ENCODE measurements at regions not wholly inside any gene's neighbourhood (a gene's known extent, or its start where the extent isn't known, plus 50 kb on each side); places are given as distances from the start of the nearest gene placed in this dataset.
"Not testable (repeated sequence)": the region's sequence is repeated elsewhere in the genome, so short reads cannot be mapped to it uniquely, and the experiment has no call there.

DNA sequence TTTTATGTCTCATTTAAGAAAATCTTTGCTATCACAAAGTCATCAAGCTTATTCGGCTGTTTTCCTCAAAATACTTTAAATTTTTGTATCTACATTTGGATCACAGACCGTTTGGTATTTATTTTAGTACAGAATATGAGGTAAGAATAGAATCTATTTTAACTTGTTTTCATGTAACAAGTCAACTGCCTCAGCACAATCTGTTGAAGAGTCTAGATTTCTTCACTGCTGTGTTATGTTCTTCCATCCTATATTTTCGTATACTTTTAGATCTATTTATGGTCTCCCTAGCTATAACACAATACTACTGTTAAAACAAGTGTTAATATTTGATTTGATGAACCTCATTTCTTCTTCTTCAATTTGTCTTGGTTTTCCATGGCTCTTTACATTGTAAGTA is 61.6 kb upstream of the SGCG start:
- Histone ChIP-seq H3K9ac (ENCODE audit: insufficient read depth, low read length) (no peak overlapping the region), H3K27ac (ENCODE audit: insufficient read depth, low read length) (no peak overlapping the region), H3K36me3 (ENCODE audit: control insufficient read depth, insufficient read depth, low read length) (no peaks in the 10 kb centered on the region), H3K79me2 (ENCODE audit: control insufficient read depth, insufficient read depth, low read length) (no peaks in the 10 kb centered on the region), H2AFZ (ENCODE audit: low read length) (no peak overlapping the region), H3K4me1 (ENCODE audit: control insufficient read depth, extremely low read depth, insufficient read depth, low read length) (no peaks in the 10 kb centered on the region), H3K9me3 (ENCODE audit: control insufficient read depth, insufficient read depth, low read depth, low read length) (no peaks in the 10 kb centered on the region), H3K27me3 (ENCODE audit: control insufficient read depth, insufficient read depth, low read length) (no peaks in the 10 kb centered on the region), H3K4me3 (replicated peaks in 1 of 4; ENCODE audit: control extremely low read depth in 1 of 4, insufficient read depth in 1 of 4, low read depth in 3 of 4, low read length in 4 of 4) (no peak overlapping the region), H3K4me2 (ENCODE audit: extremely low read depth, insufficient read depth, low read length) (no peak overlapping the region), H4K20me1 (ENCODE audit: control insufficient read depth, extremely low read depth, insufficient read depth, low read length) (no peaks in the 10 kb centered on the region)
- DNase-seq (ENCODE audit: low read depth in 2 of 2) = no peak
- TF ChIP-seq EZH2 (IDR thresholded peaks at IDR 0.05; ENCODE audit: low read length, missing control alignments) = no peak
- TF ChIP-seq, protein P1, sequence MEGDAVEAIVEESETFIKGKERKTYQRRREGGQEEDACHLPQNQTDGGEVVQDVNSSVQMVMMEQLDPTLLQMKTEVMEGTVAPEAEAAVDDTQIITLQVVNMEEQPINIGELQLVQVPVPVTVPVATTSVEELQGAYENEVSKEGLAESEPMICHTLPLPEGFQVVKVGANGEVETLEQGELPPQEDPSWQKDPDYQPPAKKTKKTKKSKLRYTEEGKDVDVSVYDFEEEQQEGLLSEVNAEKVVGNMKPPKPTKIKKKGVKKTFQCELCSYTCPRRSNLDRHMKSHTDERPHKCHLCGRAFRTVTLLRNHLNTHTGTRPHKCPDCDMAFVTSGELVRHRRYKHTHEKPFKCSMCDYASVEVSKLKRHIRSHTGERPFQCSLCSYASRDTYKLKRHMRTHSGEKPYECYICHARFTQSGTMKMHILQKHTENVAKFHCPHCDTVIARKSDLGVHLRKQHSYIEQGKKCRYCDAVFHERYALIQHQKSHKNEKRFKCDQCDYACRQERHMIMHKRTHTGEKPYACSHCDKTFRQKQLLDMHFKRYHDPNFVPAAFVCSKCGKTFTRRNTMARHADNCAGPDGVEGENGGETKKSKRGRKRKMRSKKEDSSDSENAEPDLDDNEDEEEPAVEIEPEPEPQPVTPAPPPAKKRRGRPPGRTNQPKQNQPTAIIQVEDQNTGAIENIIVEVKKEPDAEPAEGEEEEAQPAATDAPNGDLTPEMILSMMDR (conservative IDR thresholded peaks at IDR 0.05 in 1 of 2, IDR thresholded peaks at IDR 0.05 in 1 of 2; ENCODE audit: low read depth in 1 of 2, low read length in 2 of 2) = no peak

DNA sequence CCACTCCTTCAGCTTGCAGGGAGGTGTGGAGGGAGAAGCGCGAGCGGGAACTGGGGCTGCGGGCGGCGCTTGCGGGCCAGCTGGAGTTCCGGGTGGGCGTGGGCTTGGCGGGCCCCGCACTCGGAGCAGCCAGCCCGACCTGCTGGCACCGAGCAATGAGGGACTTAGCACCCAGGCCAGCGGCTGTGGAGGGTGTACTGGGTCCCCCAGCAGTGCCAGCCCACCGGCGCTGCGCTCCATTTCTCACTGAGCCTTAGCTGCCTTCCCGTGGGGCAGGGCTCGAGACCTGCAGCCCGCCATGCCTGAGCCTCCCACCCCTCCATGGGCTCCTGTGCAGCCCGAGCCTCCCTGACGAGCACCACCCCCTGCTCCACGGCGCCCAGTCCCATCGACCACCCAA is 53.2 kb upstream of the SGCG start:
- H3K27me3 ChIP-seq (ENCODE audit: control insufficient read depth, insufficient read depth, low read length); H3K4me3 ChIP-seq (replicated peaks in 1 of 4; ENCODE audit: control extremely low read depth in 1 of 4, insufficient read depth in 1 of 4, low read depth in 3 of 4, low read length in 4 of 4); DNase-seq (ENCODE audit: low read depth in 2 of 2); H3K9ac ChIP-seq (ENCODE audit: insufficient read depth, low read length); H3K27ac ChIP-seq (ENCODE audit: insufficient read depth, low read length); H4K20me1 ChIP-seq (ENCODE audit: control insufficient read depth, extremely low read depth, insufficient read depth, low read length); H3K79me2 ChIP-seq (ENCODE audit: control insufficient read depth, insufficient read depth, low read length); H3K4me1 ChIP-seq (ENCODE audit: control insufficient read depth, extremely low read depth, insufficient read depth, low read length); H3K9me3 ChIP-seq (ENCODE audit: control insufficient read depth, insufficient read depth, low read depth, low read length); H3K36me3 ChIP-seq (ENCODE audit: control insufficient read depth, insufficient read depth, low read length); H2AFZ ChIP-seq (ENCODE audit: low read length); H3K4me2 ChIP-seq (ENCODE audit: extremely low read depth, insufficient read depth, low read length): not testable (repeated sequence)

DNA sequence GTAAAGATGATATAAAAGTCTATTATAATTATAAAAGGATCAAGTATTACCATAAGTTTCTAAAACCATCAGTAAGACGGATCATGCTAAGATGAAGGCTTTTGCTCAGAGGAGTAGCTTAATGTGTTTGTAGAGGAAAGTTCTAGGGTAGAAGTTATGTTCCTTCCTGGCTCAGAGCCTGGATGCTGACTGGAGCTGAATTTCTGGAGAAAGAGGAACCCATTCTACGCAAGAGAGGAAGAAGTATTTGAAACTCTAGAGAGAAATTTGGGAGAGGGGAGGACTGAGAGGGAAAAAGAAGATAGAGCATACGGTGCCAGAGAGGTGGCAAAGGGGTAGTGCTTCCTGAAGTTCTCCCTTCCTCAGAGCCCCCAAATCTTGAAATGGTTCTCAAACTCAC is 51.4 kb upstream of the SGCG start:
- no peaks in the 10 kb centered on the region for H3K27me3 ChIP-seq (ENCODE audit: control insufficient read depth, insufficient read depth, low read length)
- H3K4me1 ChIP-seq (ENCODE audit: control insufficient read depth, extremely low read depth, insufficient read depth, low read length) = no peaks in the 10 kb centered on the region
- no peak overlapping the region for H3K9ac ChIP-seq (ENCODE audit: insufficient read depth, low read length)
- H3K4me3 ChIP-seq (replicated peaks in 1 of 4; ENCODE audit: control extremely low read depth in 1 of 4, insufficient read depth in 1 of 4, low read depth in 3 of 4, low read length in 4 of 4) = no peak overlapping the region
- H4K20me1 ChIP-seq (ENCODE audit: control insufficient read depth, extremely low read depth, insufficient read depth, low read length) = no peaks in the 10 kb centered on the region
- H3K79me2 ChIP-seq (ENCODE audit: control insufficient read depth, insufficient read depth, low read length) = no peaks in the 10 kb centered on the region
- no peak overlapping the region for H3K4me2 ChIP-seq (ENCODE audit: extremely low read depth, insufficient read depth, low read length)
- no peak overlapping the region for H2AFZ ChIP-seq (ENCODE audit: low read length)
- TF ChIP-seq EZH2 (IDR thresholded peaks at IDR 0.05; ENCODE audit: low read length, missing control alignments) = no peak
- TF ChIP-seq, protein P1 (conservative IDR thresholded peaks at IDR 0.05 in 1 of 2, IDR thresholded peaks at IDR 0.05 in 1 of 2; ENCODE audit: low read depth in 1 of 2, low read length in 2 of 2) = no peak
- no peaks in the 10 kb centered on the region for H3K9me3 ChIP-seq (ENCODE audit: control insufficient read depth, insufficient read depth, low read depth, low read length)
- no peaks in the 10 kb centered on the region for H3K36me3 ChIP-seq (ENCODE audit: control insufficient read depth, insufficient read depth, low read length)
- H3K27ac ChIP-seq (ENCODE audit: insufficient read depth, low read length) = no peak overlapping the region
- DNase-seq (ENCODE audit: low read depth in 2 of 2) = no peak
